ENCODE measurements at regions not wholly inside any gene's neighbourhood (a gene's known extent, or its start where the extent isn't known, plus 50 kb on each side); places are given as distances from the start of the nearest gene placed in this dataset.

DNA sequence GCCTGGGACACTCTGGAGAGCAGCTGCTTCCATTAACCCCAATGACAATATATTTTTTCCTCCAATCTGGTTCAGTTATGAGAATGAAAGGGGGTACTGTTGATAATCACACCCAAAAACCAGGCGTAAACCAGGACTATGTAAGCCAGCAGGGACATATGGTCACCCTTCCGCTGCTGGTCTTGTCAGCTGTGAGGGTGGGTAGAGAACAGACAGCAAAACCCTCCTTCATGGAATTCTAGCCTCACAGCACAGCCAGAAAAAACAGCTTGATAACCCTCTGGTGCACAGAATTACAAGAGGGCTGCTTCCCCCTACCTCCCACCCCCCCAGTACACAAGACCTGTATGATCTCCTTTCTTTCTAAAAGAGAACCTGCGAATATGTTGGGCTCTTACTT is 368.8 kb upstream of the ZMIZ1 start:
- no peak for DNase-seq

GRCh38 chr10:78700413-78700812 is 368.4 kb upstream of the ZMIZ1 start:
- no peak for DNase-seq

GRCh38 chr10:78700816-78701520 is 367.8 kb upstream of the ZMIZ1 start:
- no peak for DNase-seq

DNA sequence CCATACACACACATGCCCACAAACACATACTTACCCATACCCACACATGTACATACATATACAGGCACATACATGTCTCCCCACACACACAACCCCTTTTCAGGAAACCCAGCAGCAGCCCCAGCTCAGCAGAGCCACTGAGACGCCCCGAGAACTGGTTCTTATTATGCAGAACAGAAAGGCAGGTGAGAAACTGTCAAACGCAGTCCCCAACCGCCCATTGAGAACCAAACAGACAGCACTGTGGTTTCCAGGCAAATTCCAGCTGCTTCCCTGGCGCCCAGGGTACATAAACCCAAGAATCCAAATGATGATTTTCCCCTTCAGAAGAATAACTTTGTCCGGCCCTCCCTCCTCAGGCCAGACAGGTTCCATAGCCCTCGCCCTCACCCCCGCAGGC is 366.6 kb upstream of the ZMIZ1 start:
- DNase-seq = no peak

DNA sequence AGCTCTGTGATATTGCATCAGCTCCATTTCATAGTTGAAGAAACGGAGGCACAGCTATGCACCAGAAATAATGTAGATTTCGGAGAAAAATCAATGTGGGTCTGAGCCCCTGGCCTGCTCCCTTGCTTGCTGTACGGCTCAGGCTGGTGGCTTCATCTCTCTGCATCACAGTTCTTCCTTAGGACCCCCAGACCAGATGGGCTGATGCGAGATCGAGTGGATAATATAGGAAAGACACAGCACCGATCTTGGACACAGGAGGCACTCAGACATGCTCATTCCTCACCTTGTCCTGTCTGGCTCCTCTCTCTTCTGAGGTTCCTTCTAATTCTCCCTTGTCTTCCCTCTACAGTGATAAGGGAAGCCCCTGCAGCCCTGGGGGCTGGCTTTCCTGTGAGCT is 365.9 kb upstream of the ZMIZ1 start:
- no peak for DNase-seq

- DNase-seq = no peak
These were observed 365.2 kb upstream of the ZMIZ1 start for GRCh38 chr10:78703593-78703992.

- DNase-seq = no peak
These were observed 362.5 kb upstream of the ZMIZ1 start for GRCh38 chr10:78706256-78706655.

GRCh38 chr10:78706726-78707540 is 361.8 kb upstream of the ZMIZ1 start:
- DNase-seq = no peak

- DNase-seq = no peak
These were observed 361.0 kb upstream of the ZMIZ1 start for GRCh38 chr10:78707745-78708144.

DNA sequence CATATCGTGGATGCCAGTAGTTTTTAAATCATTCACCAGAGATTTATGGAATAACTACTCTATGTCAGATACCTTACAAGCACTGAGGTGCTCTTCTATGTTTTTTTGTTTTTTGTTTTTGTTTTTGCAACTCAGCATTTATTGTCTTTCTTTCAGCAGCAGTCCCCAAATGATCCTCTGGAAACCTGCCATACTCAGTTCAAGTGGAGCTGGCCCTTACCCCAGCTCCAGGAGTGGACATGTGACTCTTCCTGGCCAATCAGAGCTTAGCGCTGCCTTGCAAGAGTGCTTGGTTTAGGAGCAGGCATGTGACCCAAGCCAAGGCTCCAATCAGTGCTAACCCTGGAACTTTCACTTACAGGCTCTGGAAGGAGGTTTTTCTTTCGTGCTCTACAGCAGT is 356.6 kb upstream of the ZMIZ1 start:
- peak; percentile 6 for DNase-seq

DNA sequence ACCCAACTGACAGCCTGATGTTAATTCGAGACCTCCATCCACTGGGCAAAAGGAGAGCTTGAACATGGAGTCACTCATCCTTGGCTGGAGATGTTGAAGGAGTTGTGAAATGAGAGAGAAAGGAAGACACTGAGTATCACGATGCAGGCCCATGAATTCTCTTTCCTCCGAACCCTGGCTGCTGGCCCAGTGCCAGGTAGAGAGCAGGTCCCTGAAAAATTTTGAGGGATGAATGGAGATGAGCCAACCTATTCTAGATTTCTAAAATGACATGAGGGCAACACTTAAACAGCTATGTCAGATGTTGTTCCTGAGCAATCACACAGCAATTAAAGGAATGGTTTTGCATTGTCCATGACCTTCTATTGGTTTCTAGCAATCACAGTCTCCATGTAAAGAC is 355.1 kb upstream of the ZMIZ1 start:
- DNase-seq = no peak

GRCh38 chr10:78714225-78714624 is 354.5 kb upstream of the ZMIZ1 start:
- DNase-seq = no peak

GRCh38 chr10:78715435-78715834 is 353.3 kb upstream of the ZMIZ1 start:
- no peak for DNase-seq

- DNase-seq = no peak
These were observed 352.6 kb upstream of the ZMIZ1 start for GRCh38 chr10:78716043-78716660.

DNA sequence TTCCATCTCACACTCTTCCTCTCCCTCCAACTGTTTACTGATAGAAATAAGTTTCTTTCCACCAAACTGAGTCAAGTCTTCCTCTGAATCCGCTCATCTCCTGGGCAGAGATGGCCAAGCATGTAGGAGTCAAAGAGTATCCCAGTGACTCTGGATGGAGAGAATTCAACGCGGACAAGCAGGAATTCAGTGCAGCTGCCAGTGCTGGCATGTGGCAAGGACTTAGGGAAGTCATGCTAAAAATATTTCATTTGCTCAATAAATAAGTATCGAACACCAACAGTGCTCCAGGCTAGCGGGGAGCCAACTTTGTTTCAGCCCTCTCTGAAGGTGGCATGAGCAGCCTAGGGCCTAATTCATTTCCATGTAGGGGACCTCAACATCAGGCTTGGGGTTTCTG is 351.6 kb upstream of the ZMIZ1 start:
- no peak for DNase-seq

GRCh38 chr10:78718032-78718572 is 350.7 kb upstream of the ZMIZ1 start:
- no peak for DNase-seq

GRCh38 chr10:78719276-78719675 is 349.5 kb upstream of the ZMIZ1 start:
- DNase-seq = no peak

GRCh38 chr10:78720091-78720490 is 348.7 kb upstream of the ZMIZ1 start:
- no peak for DNase-seq

GRCh38 chr10:78721231-78721630 is 347.5 kb upstream of the ZMIZ1 start:
- DNase-seq = no peak

DNA sequence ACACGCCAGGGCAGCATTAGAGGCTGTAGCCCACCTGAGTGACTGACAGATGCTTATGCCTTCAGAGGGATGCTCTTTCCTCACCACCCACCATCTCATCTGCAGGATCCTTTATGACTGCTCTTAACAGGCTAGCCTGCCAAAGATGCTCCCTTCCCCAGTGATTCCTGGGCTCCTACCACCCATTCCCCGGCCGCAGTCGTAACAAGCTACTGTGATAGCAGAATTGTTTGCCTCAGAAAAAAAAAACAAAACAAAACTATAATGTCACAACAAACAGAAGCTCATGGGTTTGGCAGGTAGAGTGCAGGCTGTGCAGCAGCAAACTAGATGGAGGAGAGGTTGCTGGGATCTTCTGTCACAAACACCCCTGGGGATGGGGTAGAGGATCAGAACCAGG is 343.9 kb upstream of the ZMIZ1 start:
- no peak for DNase-seq

DNA sequence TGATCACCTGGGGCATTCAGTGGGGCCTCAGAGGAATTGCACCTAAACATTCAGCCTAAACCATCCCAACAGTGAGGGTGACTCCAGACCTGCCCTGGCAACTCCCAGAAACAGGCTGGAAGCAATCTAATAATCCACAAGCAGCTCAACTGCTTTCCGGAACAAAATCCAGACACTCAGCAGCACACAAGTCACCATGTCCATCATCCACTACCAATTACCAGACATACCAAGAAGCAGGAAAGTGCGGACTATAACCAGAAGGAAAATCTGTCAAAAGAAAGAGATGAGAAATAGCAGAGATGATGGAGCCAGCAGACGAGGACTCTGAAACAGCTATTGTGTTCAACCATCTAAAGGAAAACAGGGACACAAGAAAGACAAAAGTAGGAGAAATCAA is 342.6 kb upstream of the ZMIZ1 start:
- no peak for DNase-seq

GRCh38 chr10:78727251-78727650 is 341.5 kb upstream of the ZMIZ1 start:
- DNase-seq = no peak

- DNase-seq = peak; percentile 65
These were observed 341.0 kb upstream of the ZMIZ1 start for GRCh38 chr10:78727728-78728127.

- no peak for DNase-seq
These were observed 340.6 kb upstream of the ZMIZ1 start for GRCh38 chr10:78728176-78728575.
